ENCODE measurements at regions not wholly inside any gene's neighbourhood (a gene's known extent, or its start where the extent isn't known, plus 50 kb on each side); places are given as distances from the start of the nearest gene placed in this dataset.

DNA sequence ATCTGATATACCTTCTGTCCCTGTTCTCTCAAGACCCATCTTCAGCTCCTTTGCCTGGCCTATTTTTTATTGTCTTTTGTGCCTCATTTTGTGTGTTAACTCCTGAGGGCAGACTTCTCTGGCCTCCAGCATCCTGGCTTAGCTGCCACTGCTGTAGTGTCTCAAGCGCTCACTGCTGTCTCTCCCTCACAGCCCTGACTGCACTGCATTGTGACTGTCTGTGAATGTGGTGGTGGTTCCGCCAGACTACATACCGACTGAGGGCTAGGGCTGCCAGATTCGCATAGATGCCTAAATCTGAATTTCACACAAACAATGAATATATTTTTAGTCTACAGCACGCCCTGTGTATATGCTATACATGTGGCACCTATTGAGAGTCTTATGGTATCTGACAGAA is 1088.9 kb upstream of the TMEM132C start:
- TF ChIP-seq, protein P1, sequence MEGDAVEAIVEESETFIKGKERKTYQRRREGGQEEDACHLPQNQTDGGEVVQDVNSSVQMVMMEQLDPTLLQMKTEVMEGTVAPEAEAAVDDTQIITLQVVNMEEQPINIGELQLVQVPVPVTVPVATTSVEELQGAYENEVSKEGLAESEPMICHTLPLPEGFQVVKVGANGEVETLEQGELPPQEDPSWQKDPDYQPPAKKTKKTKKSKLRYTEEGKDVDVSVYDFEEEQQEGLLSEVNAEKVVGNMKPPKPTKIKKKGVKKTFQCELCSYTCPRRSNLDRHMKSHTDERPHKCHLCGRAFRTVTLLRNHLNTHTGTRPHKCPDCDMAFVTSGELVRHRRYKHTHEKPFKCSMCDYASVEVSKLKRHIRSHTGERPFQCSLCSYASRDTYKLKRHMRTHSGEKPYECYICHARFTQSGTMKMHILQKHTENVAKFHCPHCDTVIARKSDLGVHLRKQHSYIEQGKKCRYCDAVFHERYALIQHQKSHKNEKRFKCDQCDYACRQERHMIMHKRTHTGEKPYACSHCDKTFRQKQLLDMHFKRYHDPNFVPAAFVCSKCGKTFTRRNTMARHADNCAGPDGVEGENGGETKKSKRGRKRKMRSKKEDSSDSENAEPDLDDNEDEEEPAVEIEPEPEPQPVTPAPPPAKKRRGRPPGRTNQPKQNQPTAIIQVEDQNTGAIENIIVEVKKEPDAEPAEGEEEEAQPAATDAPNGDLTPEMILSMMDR (conservative IDR thresholded peaks at IDR 0.05; ENCODE audit: low read depth in 2 of 2) = no peak
- no peak for TF ChIP-seq EZH2 (IDR thresholded peaks at IDR 0.05; ENCODE audit: low read depth, unreplicated experiment)
- TF ChIP-seq STAT1 (IDR thresholded peaks at IDR 0.05; ENCODE audit: unreplicated experiment) = no peak
- no peak for TF ChIP-seq POLR2AphosphoS5 (IDR thresholded peaks at IDR 0.05; ENCODE audit: low read depth)
- TF ChIP-seq CREB1 (CRISPR knock-in tag; IDR thresholded peaks at IDR 0.05; ENCODE audit: low read depth) = no peak
